ENCODE measurements at regions not wholly inside any gene's neighbourhood (a gene's known extent, or its start where the extent isn't known, plus 50 kb on each side); places are given as distances from the start of the nearest gene placed in this dataset.

DNA sequence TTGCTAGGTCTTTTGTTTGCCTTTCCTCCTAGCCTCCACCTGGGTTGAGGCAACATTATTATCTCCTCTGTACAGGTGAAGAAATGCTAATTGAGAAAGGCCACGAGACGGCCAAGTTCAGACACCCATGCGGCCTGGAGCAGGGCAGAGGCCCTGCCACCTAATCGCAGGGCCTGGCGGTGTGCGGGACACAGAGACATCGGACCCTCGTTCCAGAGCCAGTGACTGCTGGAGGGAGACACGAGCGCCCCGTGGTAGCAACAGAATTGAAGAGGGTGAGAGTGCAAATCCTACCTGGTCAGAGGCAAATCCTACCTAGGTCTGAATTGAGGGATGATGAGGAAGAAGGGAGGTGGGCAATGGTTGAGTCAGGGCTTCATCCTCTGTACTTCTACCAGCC, 113.8 kb upstream of the MEF2A start:
- no peak for ATAC-seq
- Histone ChIP-seq H3K36me3 (replicated peaks in 1 of 2; ENCODE audit: insufficient read depth in 1 of 2, low read depth in 2 of 2) (no peaks in the 10 kb centered on the region), H3K27ac (peak overlapping the region in 2 of 4 donors; percentile 49 to 64), H3K9me3 (no peaks in the 10 kb centered on the region), H3K4me3 (no peak overlapping the region), H3K27me3 (no peaks in the 10 kb centered on the region), H3K4me1 (peaks cover 18% of the 10 kb centered on the region)
- intact Hi-C loops (cut with DNase I) = no loop called here
- no peak for DNase-seq
- TF ChIP-seq, protein P1, sequence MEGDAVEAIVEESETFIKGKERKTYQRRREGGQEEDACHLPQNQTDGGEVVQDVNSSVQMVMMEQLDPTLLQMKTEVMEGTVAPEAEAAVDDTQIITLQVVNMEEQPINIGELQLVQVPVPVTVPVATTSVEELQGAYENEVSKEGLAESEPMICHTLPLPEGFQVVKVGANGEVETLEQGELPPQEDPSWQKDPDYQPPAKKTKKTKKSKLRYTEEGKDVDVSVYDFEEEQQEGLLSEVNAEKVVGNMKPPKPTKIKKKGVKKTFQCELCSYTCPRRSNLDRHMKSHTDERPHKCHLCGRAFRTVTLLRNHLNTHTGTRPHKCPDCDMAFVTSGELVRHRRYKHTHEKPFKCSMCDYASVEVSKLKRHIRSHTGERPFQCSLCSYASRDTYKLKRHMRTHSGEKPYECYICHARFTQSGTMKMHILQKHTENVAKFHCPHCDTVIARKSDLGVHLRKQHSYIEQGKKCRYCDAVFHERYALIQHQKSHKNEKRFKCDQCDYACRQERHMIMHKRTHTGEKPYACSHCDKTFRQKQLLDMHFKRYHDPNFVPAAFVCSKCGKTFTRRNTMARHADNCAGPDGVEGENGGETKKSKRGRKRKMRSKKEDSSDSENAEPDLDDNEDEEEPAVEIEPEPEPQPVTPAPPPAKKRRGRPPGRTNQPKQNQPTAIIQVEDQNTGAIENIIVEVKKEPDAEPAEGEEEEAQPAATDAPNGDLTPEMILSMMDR (IDR thresholded peaks at IDR 0.05) = no peak
- no peak for TF ChIP-seq POLR2A (IDR thresholded peaks at IDR 0.05)
- WGBS, 2 donors = 78 to 83% methylated on average over 11 of the region's 11 CpGs

DNA sequence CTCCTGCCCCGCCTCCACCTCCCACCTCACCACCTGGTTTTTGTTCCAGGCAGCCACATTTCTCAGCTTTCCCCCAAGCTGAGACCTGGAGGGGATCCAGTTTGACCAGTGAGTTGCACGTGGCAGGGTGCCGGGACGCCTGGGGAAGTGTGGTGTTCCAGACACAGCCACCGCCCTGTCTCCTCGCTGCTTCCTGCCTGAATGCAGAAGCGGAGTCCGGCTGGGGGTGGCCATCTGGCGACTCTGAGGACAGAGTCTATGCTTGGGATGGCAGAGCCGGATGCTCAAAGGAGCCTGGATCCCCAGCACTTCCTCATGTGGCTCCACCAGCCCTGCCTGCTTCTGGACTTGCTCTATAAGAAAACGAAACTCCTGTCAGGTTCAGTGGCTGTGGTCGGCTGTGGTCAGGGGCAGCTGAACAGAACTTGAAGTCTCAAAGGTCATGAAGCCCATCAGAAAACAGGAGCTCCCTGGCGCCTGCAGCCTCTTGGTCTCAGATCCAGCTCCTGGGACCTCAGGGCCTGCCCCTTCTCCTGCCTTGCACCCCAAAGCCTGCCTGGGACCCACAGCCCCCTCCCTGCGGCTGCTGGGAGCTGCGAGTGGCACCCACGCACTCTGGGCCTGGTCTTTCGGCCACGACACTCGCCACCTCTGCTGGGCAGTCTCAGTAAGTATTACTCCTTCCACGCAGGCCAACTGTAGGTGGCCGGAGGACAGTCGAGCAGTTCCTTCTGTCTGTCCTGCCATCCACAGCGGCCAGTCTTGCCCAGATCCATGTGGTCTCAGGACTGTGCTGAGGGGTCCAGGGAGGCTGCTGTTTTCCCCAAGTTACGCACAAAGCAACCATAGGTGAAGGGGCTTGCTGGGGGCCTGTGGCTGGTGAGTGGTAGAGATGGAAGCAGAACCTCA, 112.8 kb upstream of the MEF2A start:
- peak; percentile 46 for ATAC-seq
- 69 to 87% methylated on average over 21 to 24 of the region's 24 CpGs for WGBS, 2 donors
- peaks cover 14% of the 10 kb centered on the region for H3K4me1 ChIP-seq

DNA sequence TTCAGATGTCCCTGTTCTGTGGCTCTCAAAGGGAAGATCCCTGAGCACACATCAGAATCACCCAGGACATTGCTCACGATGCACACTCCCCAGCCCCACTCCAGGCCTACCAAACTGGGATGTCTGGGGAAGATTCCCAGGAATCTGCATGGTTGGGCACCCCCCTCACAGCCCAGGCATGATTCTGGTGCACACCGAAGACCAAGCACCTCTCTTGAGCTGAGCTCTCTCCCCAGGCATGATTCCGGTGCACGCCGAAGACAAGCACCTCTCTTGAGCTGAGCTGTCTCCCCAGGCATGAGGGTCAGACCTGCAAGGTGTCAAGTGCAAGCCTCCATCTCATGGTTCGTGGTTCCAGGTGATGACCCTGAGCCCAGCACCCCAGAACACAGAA, 112.2 kb upstream of the MEF2A start:
- Histone ChIP-seq H3K36me3 (replicated peaks in 1 of 2; ENCODE audit: insufficient read depth in 1 of 2, low read depth in 2 of 2) (no peaks in the 10 kb centered on the region), H3K4me3 (no peak overlapping the region), H3K27ac (peak overlapping the region in 2 of 4 donors; percentile 49 to 76), H3K4me1 (peaks cover 14% of the 10 kb centered on the region), H3K27me3 (no peaks in the 10 kb centered on the region), H3K9me3 (no peaks in the 10 kb centered on the region)
- no peak for DNase-seq
- intact Hi-C loops (cut with DNase I) = no loop called here
- ATAC-seq = no peak
- TF ChIP-seq, protein P1 (IDR thresholded peaks at IDR 0.05) = no peak
- TF ChIP-seq POLR2A (IDR thresholded peaks at IDR 0.05) = no peak
- WGBS, 2 donors = 83 to 94% methylated on average over 1 to 6 of the region's 6 CpGs

More for the DNA sequence above, 112.8 kb upstream of the MEF2A start:
- no peaks in the 10 kb centered on the region for H3K27me3 ChIP-seq
- H3K9me3 ChIP-seq = no peaks in the 10 kb centered on the region
- intact Hi-C loops (cut with DNase I) = no loop called here
- peak overlapping the region in 2 of 4 donors; percentile 49 to 76 for H3K27ac ChIP-seq
- H3K4me3 ChIP-seq = no peak overlapping the region
- no peaks in the 10 kb centered on the region for H3K36me3 ChIP-seq (replicated peaks in 1 of 2; ENCODE audit: insufficient read depth in 1 of 2, low read depth in 2 of 2)
- TF ChIP-seq POLR2A (IDR thresholded peaks at IDR 0.05) = peak in 2 of 3 donors; percentile 29 to 43
- TF ChIP-seq, protein P1 (IDR thresholded peaks at IDR 0.05) = no peak
- DNase-seq = peak in 3 of 4 donors; percentile 54 to 86 (median 59)

DNA sequence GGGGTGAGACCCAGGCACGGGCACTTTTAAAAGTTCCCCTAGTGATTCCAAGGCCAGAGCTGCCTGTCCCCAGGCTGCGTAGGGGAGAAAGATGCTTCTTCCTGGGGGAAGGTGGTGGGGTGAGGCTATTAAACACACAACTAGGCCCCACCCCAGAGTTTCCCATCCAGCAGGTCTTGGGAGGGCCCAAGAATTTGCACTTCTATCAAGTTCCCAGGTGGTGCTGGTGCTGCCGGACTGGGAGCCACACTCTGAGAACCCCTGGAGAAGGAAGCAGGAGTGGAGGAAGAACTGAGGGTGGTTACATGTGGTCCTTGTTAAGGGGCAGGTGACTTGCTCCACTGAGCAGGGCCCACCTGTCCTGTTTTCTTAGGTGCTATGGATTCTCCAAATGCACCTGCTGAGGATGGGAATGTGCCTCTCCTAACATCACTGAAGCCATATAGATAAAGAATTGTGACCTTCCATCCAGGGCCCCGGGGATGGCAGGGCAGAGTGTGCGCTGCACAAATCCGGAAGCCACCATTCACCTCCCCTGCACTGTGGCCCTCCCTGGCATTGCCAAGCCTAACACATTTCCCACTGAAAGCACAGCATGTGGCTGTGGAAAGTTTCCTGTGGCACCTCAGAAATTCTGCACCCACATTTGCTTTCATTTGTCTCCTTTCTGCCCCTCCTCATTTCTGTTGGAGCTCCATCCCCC, 111.5 kb upstream of the MEF2A start:
- Histone ChIP-seq H3K9me3 (no peaks in the 10 kb centered on the region), H3K27ac (peak overlapping the region; percentile 47 to 76 (median 60)), H3K4me1 (peaks cover 14% of the 10 kb centered on the region), H3K27me3 (no peaks in the 10 kb centered on the region), H3K4me3 (no peak overlapping the region), H3K36me3 (replicated peaks in 1 of 2; ENCODE audit: insufficient read depth in 1 of 2, low read depth in 2 of 2) (no peaks in the 10 kb centered on the region)
- TF ChIP-seq, protein P1 (IDR thresholded peaks at IDR 0.05) = no peak
- no peak for TF ChIP-seq POLR2A (IDR thresholded peaks at IDR 0.05)
- DNase-seq = no peak
- no peak for ATAC-seq
- WGBS, 2 donors = 92 to 94% methylated on average over 6 of the region's 6 CpGs
- intact Hi-C loops (cut with DNase I) = no loop called here
